Fibroblast of skin of left quadriceps (primary cell): ENCODE measurements at regions not wholly inside any gene's neighbourhood (a gene's known extent, or its start where the extent isn't known, plus 50 kb on each side); places are given as distances from the start of the nearest gene placed in this dataset.
"Not testable (repeated sequence)": the region's sequence is repeated elsewhere in the genome, so short reads cannot be mapped to it uniquely, and the experiment has no call there.

Experiments used
- DNase-seq, 2 experiments: peaks; one replicate each; pipeline ENCODE4 v3.0.0-alpha.2; 2013; ENCODE audit warnings: low read depth in 2 of 2

- no peak for DNase-seq
Measured at GRCh38 chr1:9465640-9466039, 73.6 kb upstream of the SLC25A33 start.

DNA sequence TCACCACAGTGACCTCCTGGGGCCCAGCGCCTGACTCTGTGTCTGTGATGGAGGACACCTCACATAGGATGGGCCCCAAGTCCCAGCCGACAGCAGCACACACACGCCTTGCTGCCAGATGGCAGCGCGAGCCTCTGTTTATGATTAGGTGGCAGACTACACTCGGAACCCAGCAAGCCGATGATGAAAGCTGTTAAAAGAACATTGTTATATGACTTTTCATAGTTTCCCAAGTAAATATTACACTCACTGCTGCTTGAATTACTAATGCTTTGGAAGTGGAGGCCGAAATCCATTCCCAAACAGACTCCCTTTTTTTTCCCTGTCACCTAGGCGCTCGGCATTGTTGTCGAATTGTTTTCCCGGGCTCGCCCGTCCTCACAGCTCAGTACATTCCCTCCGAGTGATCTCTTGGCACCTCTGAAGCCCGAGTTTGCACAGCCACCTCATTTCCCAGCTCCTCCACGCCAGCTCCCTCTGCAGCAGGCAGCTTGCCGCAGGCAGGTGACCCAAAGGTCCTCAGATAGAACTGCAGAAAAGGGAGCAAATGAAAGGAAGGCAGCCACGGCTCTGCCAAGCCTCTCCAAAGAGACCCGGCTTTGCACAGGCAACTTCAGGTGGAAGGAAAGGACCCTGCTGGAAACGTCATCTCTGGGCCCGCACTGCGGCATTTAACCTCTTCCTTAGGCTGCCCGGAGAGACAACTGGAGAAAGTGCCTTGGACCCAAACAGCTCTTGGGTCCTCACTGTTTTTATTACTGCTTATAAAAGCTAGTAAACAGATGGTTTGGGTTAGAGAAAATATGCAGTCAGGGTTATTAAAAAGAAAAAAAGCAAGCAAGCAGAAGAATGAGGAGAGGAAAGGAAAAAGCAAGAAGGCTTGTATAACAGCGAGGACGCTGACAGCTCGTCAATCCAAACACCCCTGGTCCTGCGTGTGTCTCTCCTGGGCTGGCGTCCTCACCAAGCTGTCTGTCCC lies 72.2 kb upstream of the SLC25A33 start:
- DNase-seq = no peak

DNA sequence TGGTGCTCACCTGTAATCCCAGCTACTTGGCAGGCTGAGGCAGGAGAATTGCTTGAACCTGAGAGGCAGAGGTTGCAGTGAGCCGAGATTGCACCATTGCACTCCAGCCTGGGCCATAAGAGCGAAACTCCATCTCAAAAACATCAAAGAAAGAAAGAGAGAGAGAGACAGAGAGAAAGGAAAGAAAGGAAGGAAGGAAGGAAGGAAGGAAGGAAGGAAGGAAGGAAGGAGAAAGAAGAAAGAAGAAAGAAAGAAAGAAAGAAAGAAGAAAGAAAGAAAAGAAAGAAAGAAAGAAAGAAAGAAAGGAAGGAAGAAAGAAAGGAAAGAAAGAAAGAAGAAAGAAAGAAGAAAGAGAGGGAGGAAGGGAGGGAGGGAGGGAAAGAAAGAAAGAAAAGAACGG lies 69.4 kb upstream of the SLC25A33 start:
- DNase-seq = not testable (repeated sequence)

DNA sequence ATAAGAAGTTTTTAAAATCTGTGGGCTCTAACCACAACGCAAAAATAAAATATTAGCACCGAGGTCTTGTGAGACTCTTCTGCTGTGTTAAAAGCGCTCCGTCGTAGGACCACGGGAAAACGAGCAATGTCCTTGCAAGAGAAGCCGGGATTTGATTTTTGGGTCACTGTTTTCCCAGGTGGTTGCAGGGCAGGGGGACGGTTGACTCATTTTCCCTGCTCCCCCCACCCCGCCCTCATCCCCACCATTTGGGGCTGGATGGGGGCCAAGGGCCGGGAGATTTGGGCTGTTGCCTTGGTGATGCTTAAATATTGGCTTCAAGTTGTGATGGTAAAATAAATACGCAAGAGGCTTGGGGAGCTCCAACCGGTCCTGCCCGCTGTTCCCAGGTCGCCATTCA lies 67.6 kb upstream of the SLC25A33 start:
- no peak for DNase-seq

- DNase-seq = no peak
Measured at GRCh38 chr1:9472386-9473031, 66.8 kb upstream of the SLC25A33 start.

GRCh38 chr1:9473032-9473807 lies 66.0 kb upstream of the SLC25A33 start:
- peak; percentile 55 to 64 for DNase-seq

GRCh38 chr1:9475061-9475627 lies 64.1 kb upstream of the SLC25A33 start:
- no peak for DNase-seq

- DNase-seq = no peak
Measured at GRCh38 chr1:9476790-9477463, 62.3 kb upstream of the SLC25A33 start.

DNA sequence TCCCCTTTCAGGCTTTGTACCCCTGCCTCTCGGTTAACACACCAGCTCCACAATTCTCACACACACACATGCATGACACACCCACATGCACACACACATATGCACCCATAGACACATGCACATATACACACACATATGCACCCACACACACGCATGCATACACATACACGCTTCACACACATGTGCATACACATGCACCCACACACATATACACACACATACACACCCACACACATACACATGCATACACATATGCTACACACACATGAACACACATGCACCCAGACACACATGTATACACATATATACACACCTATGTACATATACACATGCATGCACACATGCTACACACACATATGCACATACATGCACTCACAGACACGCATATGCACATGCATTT lies 61.7 kb upstream of the SLC25A33 start:
- no peak for DNase-seq

GRCh38 chr1:9478021-9478420 lies 61.2 kb upstream of the SLC25A33 start:
- DNase-seq = no peak

DNA sequence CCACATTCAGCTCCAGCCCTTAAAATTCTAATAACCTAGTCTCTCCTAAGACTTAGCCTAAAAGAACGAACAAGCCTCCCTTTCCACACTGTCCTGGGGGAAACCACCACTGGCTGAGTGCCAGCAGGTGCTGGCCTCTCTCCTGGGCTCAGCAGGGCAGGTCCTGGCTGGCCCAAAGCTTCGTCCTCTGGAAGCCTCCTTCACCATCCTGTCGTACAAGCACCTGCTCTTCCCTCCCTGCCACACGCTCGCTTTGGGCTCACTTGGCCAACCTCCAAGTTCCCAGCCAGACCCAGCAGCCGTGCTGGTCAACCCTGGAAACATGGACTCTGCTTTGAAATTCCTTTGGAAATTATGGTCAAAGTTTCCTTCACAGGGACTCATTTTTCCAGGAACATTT lies 58.2 kb upstream of the SLC25A33 start:
- no peak for DNase-seq

- DNase-seq = no peak
Measured at GRCh38 chr1:9482403-9482802, 56.9 kb upstream of the SLC25A33 start.

DNA sequence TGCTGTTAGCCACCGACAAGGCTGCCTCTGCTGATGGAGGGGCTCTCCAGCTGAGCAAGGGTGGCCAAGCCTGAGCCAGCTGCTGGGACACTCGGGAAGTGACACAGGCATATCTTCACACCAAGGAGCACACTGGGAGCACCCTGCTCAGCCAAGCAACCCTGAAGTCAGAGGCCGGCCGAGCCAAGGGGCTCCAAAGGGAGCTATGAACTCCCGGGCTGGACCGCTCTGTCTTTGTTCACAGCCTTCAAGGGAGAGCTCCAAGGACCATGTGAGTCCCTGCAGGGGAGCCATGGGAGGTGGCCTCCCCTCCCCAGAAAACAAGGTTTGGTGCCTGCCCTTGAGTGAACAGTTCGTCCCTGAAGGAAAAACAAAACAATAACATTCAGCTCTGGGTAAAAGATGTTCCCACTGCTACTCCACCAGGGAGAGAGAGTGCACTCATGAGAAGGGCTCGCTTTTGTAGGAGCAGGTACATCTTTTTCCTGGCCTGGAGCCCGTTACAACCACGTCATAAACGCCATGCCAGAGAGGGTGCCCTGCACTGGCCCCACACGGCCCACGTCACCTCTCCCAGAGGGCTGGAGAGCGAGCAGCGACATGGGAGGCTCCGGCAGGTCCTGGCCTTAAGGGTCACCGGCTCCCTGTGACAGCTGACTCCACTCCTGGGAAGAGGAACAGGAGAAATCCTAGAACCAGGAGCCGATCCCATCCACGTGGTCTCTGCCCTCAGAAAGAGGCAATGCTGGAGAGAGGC lies 56.3 kb upstream of the SLC25A33 start:
- no peak for DNase-seq

- no peak for DNase-seq
Measured at GRCh38 chr1:9486466-9487140, 52.7 kb upstream of the SLC25A33 start.
